GM12892 (cell line): ENCODE measurements at regions not wholly inside any gene's neighbourhood (a gene's known extent, or its start where the extent isn't known, plus 50 kb on each side); places are given as distances from the start of the nearest gene placed in this dataset.
"Not testable (repeated sequence)": the region's sequence is repeated elsewhere in the genome, so short reads cannot be mapped to it uniquely, and the experiment has no call there.

Experiments
- POLR2A ChIP-seq: IDR thresholded peaks from 2 replicates; pipeline ENCODE4 v1.6.1; 2011; ENCODE audit warnings: low read depth, low read length, control low read depth
- POLR2AphosphoS5 ChIP-seq: IDR thresholded peaks from 2 replicates; pipeline ENCODE4 v1.6.1; 2011; ENCODE audit warnings: low read depth, low read length, control low read depth

DNA sequence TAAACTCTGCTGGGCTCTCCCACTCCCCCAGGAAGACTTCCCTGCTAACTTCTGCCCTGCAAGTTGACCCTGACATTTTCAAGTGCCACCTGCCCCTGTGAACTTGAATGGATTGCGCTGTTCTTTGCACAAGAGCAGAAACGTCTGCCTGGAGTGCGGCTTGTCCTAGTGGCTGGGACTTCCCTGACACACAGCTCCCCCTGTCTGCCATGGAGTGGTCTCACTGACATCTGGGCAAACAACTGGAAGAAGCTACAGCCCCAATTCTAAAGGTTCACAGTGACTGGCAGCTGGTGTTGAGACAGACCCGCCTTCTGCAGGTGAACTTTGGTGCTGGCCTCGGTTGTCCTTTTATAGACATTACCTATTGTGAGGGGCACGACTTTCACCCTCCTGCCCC, 138.7 kb downstream of the KLRB1 start:
- TF ChIP-seq POLR2AphosphoS5, POLR2A: not testable (repeated sequence)
